ENCODE measurements at regions not wholly inside any gene's neighbourhood (a gene's known extent, or its start where the extent isn't known, plus 50 kb on each side); places are given as distances from the start of the nearest gene placed in this dataset.

DNA sequence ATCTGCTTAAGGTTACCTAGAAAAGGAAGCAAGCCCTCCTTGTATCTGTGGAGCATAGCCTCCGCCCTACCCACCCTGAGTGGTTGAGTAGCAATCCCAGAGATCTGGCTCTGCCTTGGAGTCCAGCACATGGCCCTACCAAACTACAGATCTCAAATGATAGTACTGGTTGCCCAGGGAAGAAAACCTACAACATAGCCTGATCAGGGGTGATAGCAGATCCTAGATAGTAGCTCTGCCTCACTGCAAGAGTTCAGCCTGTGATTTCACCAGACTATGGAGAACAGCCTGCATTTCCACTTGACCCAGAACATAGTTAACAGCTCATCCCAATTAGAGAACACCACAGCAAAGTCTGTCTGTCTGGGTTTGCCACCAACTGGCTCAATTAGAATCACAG is 279.5 kb downstream of the ETNK1 start:
- TF ChIP-seq, protein P1, sequence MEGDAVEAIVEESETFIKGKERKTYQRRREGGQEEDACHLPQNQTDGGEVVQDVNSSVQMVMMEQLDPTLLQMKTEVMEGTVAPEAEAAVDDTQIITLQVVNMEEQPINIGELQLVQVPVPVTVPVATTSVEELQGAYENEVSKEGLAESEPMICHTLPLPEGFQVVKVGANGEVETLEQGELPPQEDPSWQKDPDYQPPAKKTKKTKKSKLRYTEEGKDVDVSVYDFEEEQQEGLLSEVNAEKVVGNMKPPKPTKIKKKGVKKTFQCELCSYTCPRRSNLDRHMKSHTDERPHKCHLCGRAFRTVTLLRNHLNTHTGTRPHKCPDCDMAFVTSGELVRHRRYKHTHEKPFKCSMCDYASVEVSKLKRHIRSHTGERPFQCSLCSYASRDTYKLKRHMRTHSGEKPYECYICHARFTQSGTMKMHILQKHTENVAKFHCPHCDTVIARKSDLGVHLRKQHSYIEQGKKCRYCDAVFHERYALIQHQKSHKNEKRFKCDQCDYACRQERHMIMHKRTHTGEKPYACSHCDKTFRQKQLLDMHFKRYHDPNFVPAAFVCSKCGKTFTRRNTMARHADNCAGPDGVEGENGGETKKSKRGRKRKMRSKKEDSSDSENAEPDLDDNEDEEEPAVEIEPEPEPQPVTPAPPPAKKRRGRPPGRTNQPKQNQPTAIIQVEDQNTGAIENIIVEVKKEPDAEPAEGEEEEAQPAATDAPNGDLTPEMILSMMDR (IDR thresholded peaks at IDR 0.05), result no peak
- no peak for TF ChIP-seq POLR2A (IDR thresholded peaks at IDR 0.05)
